NB4 (cell line): ENCODE measurements at regions not wholly inside any gene's neighbourhood (a gene's known extent, or its start where the extent isn't known, plus 50 kb on each side); places are given as distances from the start of the nearest gene placed in this dataset.

Experiments
- MYC ChIP-seq: IDR thresholded peaks from 2 replicates; pipeline ENCODE4 v1.6.1; 2011; ENCODE audit warnings: low read depth, low read length
- POLR2A ChIP-seq: IDR thresholded peaks from 2 replicates; pipeline ENCODE4 v1.6.1; 2011; ENCODE audit warnings: mild to moderate bottlenecking; ENCODE audit not compliant: insufficient read length; ENCODE audit errors: extremely low read depth
- TF ChIP-seq, protein P1 (sequence below): IDR thresholded peaks from one replicate; pipeline ENCODE4 v1.5.1; 2012; ENCODE audit warnings: low read depth, low read length

- TF ChIP-seq, protein P1, sequence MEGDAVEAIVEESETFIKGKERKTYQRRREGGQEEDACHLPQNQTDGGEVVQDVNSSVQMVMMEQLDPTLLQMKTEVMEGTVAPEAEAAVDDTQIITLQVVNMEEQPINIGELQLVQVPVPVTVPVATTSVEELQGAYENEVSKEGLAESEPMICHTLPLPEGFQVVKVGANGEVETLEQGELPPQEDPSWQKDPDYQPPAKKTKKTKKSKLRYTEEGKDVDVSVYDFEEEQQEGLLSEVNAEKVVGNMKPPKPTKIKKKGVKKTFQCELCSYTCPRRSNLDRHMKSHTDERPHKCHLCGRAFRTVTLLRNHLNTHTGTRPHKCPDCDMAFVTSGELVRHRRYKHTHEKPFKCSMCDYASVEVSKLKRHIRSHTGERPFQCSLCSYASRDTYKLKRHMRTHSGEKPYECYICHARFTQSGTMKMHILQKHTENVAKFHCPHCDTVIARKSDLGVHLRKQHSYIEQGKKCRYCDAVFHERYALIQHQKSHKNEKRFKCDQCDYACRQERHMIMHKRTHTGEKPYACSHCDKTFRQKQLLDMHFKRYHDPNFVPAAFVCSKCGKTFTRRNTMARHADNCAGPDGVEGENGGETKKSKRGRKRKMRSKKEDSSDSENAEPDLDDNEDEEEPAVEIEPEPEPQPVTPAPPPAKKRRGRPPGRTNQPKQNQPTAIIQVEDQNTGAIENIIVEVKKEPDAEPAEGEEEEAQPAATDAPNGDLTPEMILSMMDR, result no peak
- TF ChIP-seq MYC (no peak), POLR2A (no peak)
Observed at GRCh38 chr2:71751590-71751989, 298.2 kb downstream of the DYSF start.
